Stimulated activated CD4-positive, alpha-beta T cell treated with anti-CD3 and anti-CD28 coated beads, Interleukin-15, amount 100 ng/mL, for 1 hour (primary cell): ENCODE measurements at regions not wholly inside any gene's neighbourhood (a gene's known extent, or its start where the extent isn't known, plus 50 kb on each side); places are given as distances from the start of the nearest gene placed in this dataset.
"Not testable (repeated sequence)": the region's sequence is repeated elsewhere in the genome, so short reads cannot be mapped to it uniquely, and the experiment has no call there.

Source experiments
- DNase-seq, 2 donors: peaks; one replicate each; pipeline ENCODE4 v3.0.0-alpha.2; 2020; ENCODE audit warnings: low read depth in 1 of 2, low spot score in 1 of 2

GRCh38 chr15:62218841-62219240, 53.8 kb upstream of the C2CD4B start:
- no peak for DNase-seq

- DNase-seq = no peak
These were observed 54.7 kb upstream of the C2CD4B start for GRCh38 chr15:62219799-62220198.

GRCh38 chr15:62223020-62223419, 57.9 kb upstream of the C2CD4B start:
- no peak for DNase-seq

GRCh38 chr15:62228604-62229003, 63.5 kb upstream of the C2CD4B start:
- DNase-seq = no peak

- DNase-seq = no peak
These were observed 66.8 kb upstream of the C2CD4B start for GRCh38 chr15:62231856-62232255.

- DNase-seq = no peak
These were observed 75.3 kb upstream of the C2CD4B start for GRCh38 chr15:62240121-62241096.

- no peak for DNase-seq
These were observed 76.2 kb upstream of the C2CD4B start for GRCh38 chr15:62241135-62241770.

- no peak for DNase-seq
These were observed 77.9 kb upstream of the C2CD4B start for GRCh38 chr15:62242999-62243398.

- DNase-seq = no peak
These were observed 79.7 kb upstream of the C2CD4B start for GRCh38 chr15:62244762-62245161.

GRCh38 chr15:62248277-62248984, 83.3 kb upstream of the C2CD4B start:
- no peak for DNase-seq

- DNase-seq = no peak
These were observed 84.4 kb upstream of the C2CD4B start for GRCh38 chr15:62249501-62249900.

GRCh38 chr15:62250186-62250585, 85.1 kb upstream of the C2CD4B start:
- DNase-seq = no peak

GRCh38 chr15:62250978-62251377, 85.9 kb upstream of the C2CD4B start:
- no peak for DNase-seq

- DNase-seq = no peak
These were observed 88.2 kb upstream of the C2CD4B start for GRCh38 chr15:62253294-62253693.

GRCh38 chr15:62254137-62254934, 89.3 kb upstream of the C2CD4B start:
- DNase-seq = peak; percentile 7 to 59

- not testable (repeated sequence) for DNase-seq
These were observed 91.3 kb upstream of the C2CD4B start for GRCh38 chr15:62256430-62256829.

- DNase-seq = no peak
These were observed 93.0 kb upstream of the C2CD4B start for GRCh38 chr15:62257996-62258521.

- no peak for DNase-seq
These were observed 97.3 kb upstream of the C2CD4B start for GRCh38 chr15:62262305-62262941.

GRCh38 chr15:62264196-62264595, 99.1 kb upstream of the C2CD4B start:
- DNase-seq = no peak

- DNase-seq = no peak
These were observed 104.4 kb upstream of the C2CD4B start for GRCh38 chr15:62269504-62269903.
